H9 (cell line): ENCODE measurements at regions not wholly inside any gene's neighbourhood (a gene's known extent, or its start where the extent isn't known, plus 50 kb on each side); places are given as distances from the start of the nearest gene placed in this dataset.

Source experiments
- DNase-seq: peaks from one replicate; pipeline ENCODE4 v3.0.0-alpha.2; 2017
- H2AFZ ChIP-seq: one replicate; pipeline ENCODE4 v1.6.1; 2013; ENCODE audit warnings: mild to moderate bottlenecking, low read length, control low read depth, moderate library complexity
- H2AK5ac ChIP-seq: 2 replicates; pipeline ENCODE4 v1.6.1; 2013; ENCODE audit warnings: low read length, control low read depth, mixed read lengths; ENCODE audit not compliant: insufficient read length
- H2BK120ac ChIP-seq: one replicate; pipeline ENCODE4 v1.6.1; 2013; ENCODE audit warnings: low read depth, mild to moderate bottlenecking, low read length, control low read depth, inconsistent platforms; ENCODE audit not compliant: poor library complexity, severe bottlenecking
- H2BK12ac ChIP-seq: 2 replicates; pipeline ENCODE4 v1.6.1; 2013; ENCODE audit warnings: low read length, control low read depth, mixed read lengths, low read depth; ENCODE audit not compliant: insufficient read length
- H2BK15ac ChIP-seq: 2 replicates; pipeline ENCODE4 v1.6.1; 2013; ENCODE audit warnings: low read depth, low read length, control low read depth
- H2BK20ac ChIP-seq: one replicate; pipeline ENCODE4 v1.6.1; 2013; ENCODE audit warnings: low read depth, mild to moderate bottlenecking, low read length, control low read depth, inconsistent platforms; ENCODE audit not compliant: poor library complexity, severe bottlenecking
- H2BK5ac ChIP-seq: 2 replicates; pipeline ENCODE4 v1.6.1; 2013; ENCODE audit warnings: low read length, control low read depth, mixed read lengths; ENCODE audit not compliant: insufficient read length
- H3K14ac ChIP-seq: 2 replicates; pipeline ENCODE4 v1.6.1; 2013; ENCODE audit warnings: low read length, control low read depth; ENCODE audit not compliant: insufficient read depth
- H3K18ac ChIP-seq: 2 replicates; pipeline ENCODE4 v1.6.1; 2013; ENCODE audit warnings: low read depth, mild to moderate bottlenecking, mixed read lengths, low read length, control low read depth; ENCODE audit not compliant: insufficient read length
- H3K23ac ChIP-seq: 2 replicates; pipeline ENCODE4 v1.6.1; 2013; ENCODE audit warnings: low read length, control low read depth, mixed read lengths, low read depth; ENCODE audit not compliant: insufficient read length
- H3K23me2 ChIP-seq: 2 replicates; pipeline ENCODE4 v1.6.1; 2013; ENCODE audit warnings: low read depth, mild to moderate bottlenecking, mixed read lengths, low read length, control low read depth; ENCODE audit not compliant: insufficient read length, poor library complexity, severe bottlenecking
- H3K27ac ChIP-seq: 2 replicates; pipeline ENCODE4 v1.5.1; 2013; ENCODE audit warnings: low read length, control low read depth, mixed read lengths, low read depth; ENCODE audit not compliant: insufficient read length
- H3K27me3 ChIP-seq: 2 replicates; pipeline ENCODE4 v1.6.1; 2013; ENCODE audit warnings: low read length, control low read depth, inconsistent platforms; ENCODE audit not compliant: insufficient read depth
- H3K4ac ChIP-seq: 2 replicates; pipeline ENCODE4 v1.6.1; 2013; ENCODE audit warnings: low read depth, mild to moderate bottlenecking, control low read depth, inconsistent platforms, low read length, moderate library complexity
- H3K4me1 ChIP-seq: 2 replicates; pipeline ENCODE4 v1.6.1; 2013; ENCODE audit warnings: low read length, control low read depth, inconsistent platforms; ENCODE audit not compliant: insufficient read depth
- H3K4me2 ChIP-seq: 2 replicates; pipeline ENCODE4 v1.6.1; 2013; ENCODE audit warnings: low read length, control low read depth, mixed read lengths; ENCODE audit not compliant: insufficient read length, insufficient read depth
- H3K56ac ChIP-seq: 2 replicates; pipeline ENCODE4 v1.6.1; 2013; ENCODE audit warnings: low read depth, mild to moderate bottlenecking, mixed read lengths, low read length, control low read depth; ENCODE audit not compliant: insufficient read length
- H3K79me1 ChIP-seq: 2 replicates; pipeline ENCODE4 v1.6.1; 2013; ENCODE audit warnings: low read depth, mild to moderate bottlenecking, moderate library complexity, low read length, control low read depth, inconsistent platforms; ENCODE audit not compliant: insufficient read depth, poor library complexity, severe bottlenecking
- H3K79me2 ChIP-seq: 2 replicates; pipeline ENCODE4 v1.6.1; 2013; ENCODE audit warnings: low read length, control low read depth, inconsistent platforms; ENCODE audit not compliant: insufficient read depth
- H3K9ac ChIP-seq: 2 replicates; pipeline ENCODE4 v1.6.1; 2013; ENCODE audit warnings: low read length, control low read depth, mixed read lengths; ENCODE audit not compliant: insufficient read length; ENCODE audit errors: extremely low read depth
- H3K9me3 ChIP-seq: one replicate; pipeline ENCODE4 v1.6.1; 2013; ENCODE audit warnings: low read depth, low read length, inconsistent platforms; ENCODE audit not compliant: control insufficient read depth
- H3T11ph ChIP-seq: one replicate; pipeline ENCODE4 v1.6.1; 2013; ENCODE audit warnings: mild to moderate bottlenecking, low read length, control low read depth, inconsistent platforms
- H4K20me1 ChIP-seq: one replicate; pipeline ENCODE4 v1.6.1; 2013; ENCODE audit not compliant: control insufficient read depth, insufficient read length, insufficient read depth
- H4K5ac ChIP-seq: 2 replicates; pipeline ENCODE4 v1.6.1; 2013; ENCODE audit warnings: low read depth, mild to moderate bottlenecking, mixed read lengths, low read length, control low read depth; ENCODE audit not compliant: insufficient read length
- H4K8ac ChIP-seq: replicated peaks from 2 replicates; pipeline ENCODE4 v1.6.1; 2013; ENCODE audit warnings: low read length, control low read depth, mixed read lengths, low read depth; ENCODE audit not compliant: insufficient read length
- H4K91ac ChIP-seq: 2 replicates; pipeline ENCODE4 v1.6.1; 2013; ENCODE audit warnings: low read depth, mild to moderate bottlenecking, moderate library complexity, mixed read lengths, low read length, control low read depth; ENCODE audit not compliant: insufficient read length
- H3K27ac Mint-ChIP-seq, 3 experiments: 2 replicates in 2 of 3; 3 replicates in 1 of 3; pipeline ENCODE4 v1.8.0; 2020 to 2021; ENCODE audit warnings: mixed read lengths in 3 of 3, mild to moderate bottlenecking in 1 of 3, moderate library complexity in 1 of 3
- H3K27me3 Mint-ChIP-seq: 2 replicates; pipeline ENCODE4 v1.8.0; 2021; ENCODE audit warnings: low read depth, mild to moderate bottlenecking, moderate library complexity, mixed read lengths
- H3K36me3 Mint-ChIP-seq, 3 experiments: 2 replicates in 2 of 3; 3 replicates in 1 of 3; pipeline ENCODE4 v1.8.0; 2020 to 2021; ENCODE audit warnings: low read depth in 3 of 3, mixed read lengths in 3 of 3; ENCODE audit not compliant: insufficient read depth in 1 of 3
- H3K4me1 Mint-ChIP-seq, 2 experiments: 2 replicates each; pipeline ENCODE4 v1.8.0; 2020; ENCODE audit warnings: mixed read lengths in 2 of 2
- H3K4me3 Mint-ChIP-seq, 2 experiments: 2 replicates in 1 of 2; 3 replicates in 1 of 2; pipeline ENCODE4 v1.8.0; 2020 to 2021; ENCODE audit warnings: mild to moderate bottlenecking in 2 of 2, mixed read lengths in 2 of 2, moderate library complexity in 1 of 2
- H3K9me3 Mint-ChIP-seq, 2 experiments: 2 replicates in 1 of 2; 3 replicates in 1 of 2; pipeline ENCODE4 v1.8.0; 2020; ENCODE audit warnings: mild to moderate bottlenecking in 2 of 2, mixed read lengths in 2 of 2, moderate library complexity in 1 of 2
- WGBS: extraction: QIAGEN DNeasy Blood & Tissue Kit; methylation state at CpG from one replicate; pipeline ENCODE4 v1.1.7; 2013; ENCODE audit warnings: missing lambda C conversion rate, low lambda C conversion rate, mixed read lengths; ENCODE audit not compliant: insufficient read length; ENCODE audit errors: extremely low coverage; 5-methylcytosine and 5-hydroxymethylcytosine counted together
- TF ChIP-seq, protein P1 (sequence below): fragments of 200-600 bp; sonication (generic); conservative IDR thresholded peaks from 3 replicates; pipeline ENCODE4 v1.8.0; 2021; ENCODE audit warnings: antibody characterized with exemption, mild to moderate bottlenecking

- no peak overlapping the region for H3T11ph ChIP-seq
- H2BK5ac ChIP-seq: no peak overlapping the region
- H4K91ac ChIP-seq: no peak overlapping the region
- Mint-ChIP-seq H3K27ac (no peak overlapping the region), H3K4me1 (peaks cover 16 to 19% of the 10 kb centered on the region in 2 experiments), H3K36me3 (no peaks in the 10 kb centered on the region), H3K27me3 (no peaks in the 10 kb centered on the region), H3K4me3 (no peak overlapping the region), H3K9me3 (no peaks in the 10 kb centered on the region)
- DNase-seq: no peak
- no peaks in the 10 kb centered on the region for H3K27me3 ChIP-seq
- H2AFZ ChIP-seq: no peak overlapping the region
- no peak overlapping the region for H2AK5ac ChIP-seq
- H3K23me2 ChIP-seq: no peaks in the 10 kb centered on the region
- H3K14ac ChIP-seq: no peak overlapping the region
- no peaks in the 10 kb centered on the region; the same call in 1 of the 2 replicates for H3K4me1 ChIP-seq
- H3K79me2 ChIP-seq: no peaks in the 10 kb centered on the region
- H2BK120ac ChIP-seq: no peak overlapping the region
- H3K9me3 ChIP-seq: no peaks in the 10 kb centered on the region
- TF ChIP-seq, protein P1, sequence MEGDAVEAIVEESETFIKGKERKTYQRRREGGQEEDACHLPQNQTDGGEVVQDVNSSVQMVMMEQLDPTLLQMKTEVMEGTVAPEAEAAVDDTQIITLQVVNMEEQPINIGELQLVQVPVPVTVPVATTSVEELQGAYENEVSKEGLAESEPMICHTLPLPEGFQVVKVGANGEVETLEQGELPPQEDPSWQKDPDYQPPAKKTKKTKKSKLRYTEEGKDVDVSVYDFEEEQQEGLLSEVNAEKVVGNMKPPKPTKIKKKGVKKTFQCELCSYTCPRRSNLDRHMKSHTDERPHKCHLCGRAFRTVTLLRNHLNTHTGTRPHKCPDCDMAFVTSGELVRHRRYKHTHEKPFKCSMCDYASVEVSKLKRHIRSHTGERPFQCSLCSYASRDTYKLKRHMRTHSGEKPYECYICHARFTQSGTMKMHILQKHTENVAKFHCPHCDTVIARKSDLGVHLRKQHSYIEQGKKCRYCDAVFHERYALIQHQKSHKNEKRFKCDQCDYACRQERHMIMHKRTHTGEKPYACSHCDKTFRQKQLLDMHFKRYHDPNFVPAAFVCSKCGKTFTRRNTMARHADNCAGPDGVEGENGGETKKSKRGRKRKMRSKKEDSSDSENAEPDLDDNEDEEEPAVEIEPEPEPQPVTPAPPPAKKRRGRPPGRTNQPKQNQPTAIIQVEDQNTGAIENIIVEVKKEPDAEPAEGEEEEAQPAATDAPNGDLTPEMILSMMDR: no peak
- H3K23ac ChIP-seq: no peak overlapping the region
- H4K8ac ChIP-seq: no peak overlapping the region
- H3K4me2 ChIP-seq: no peak overlapping the region
- H2BK12ac ChIP-seq: no peak overlapping the region
- no peaks in the 10 kb centered on the region for H3K79me1 ChIP-seq
- no peaks in the 10 kb centered on the region for H4K20me1 ChIP-seq
- no peak overlapping the region for H3K18ac ChIP-seq
- H3K9ac ChIP-seq: no peak overlapping the region
- no peak overlapping the region for H3K27ac ChIP-seq
- no CpG with 5 or more reads among the region's 6 CpGs for WGBS
- H2BK15ac ChIP-seq: no peak overlapping the region
- H4K5ac ChIP-seq: no peak overlapping the region
- no peak overlapping the region for H3K4ac ChIP-seq
- no peak overlapping the region for H3K56ac ChIP-seq
- H2BK20ac ChIP-seq: no peak overlapping the region
Measured at GRCh38 chr5:159416438-159416837, 86.2 kb upstream of the IL12B start.
